K562 (cell line): ENCODE measurements at regions not wholly inside any gene's neighbourhood (a gene's known extent, or its start where the extent isn't known, plus 50 kb on each side); places are given as distances from the start of the nearest gene placed in this dataset.

Experiments
- ATAC-seq: fragments of 200-7000 bp; cut with Tn5 transposase; 3 replicates; pipeline ENCODE4 v1.9.1; 2020; ENCODE audit warnings: moderate library complexity
- BruUV-seq: library from RNA; stranded (reverse); fragments of 400-500 nt; replicated peaks from 2 replicates; lab custom pipeline; 2021; lab: Mats Ljungman, UMichigan
- CTCF ChIA-PET: fragments of 300-600 bp; formaldehyde crosslinking; extraction: SDS; loops from one replicate; lab custom pipeline; 2021; ENCODE audit warnings: low intra/inter-chr PET ratio; lab: Yijun Ruan, JAX
- POLR2A ChIA-PET: fragments of 300-600, 350-650 bp; sonication (Branson Sonifier 250); formaldehyde crosslinking; extraction: SDS; loops from one replicate; lab custom pipeline; 2021; ENCODE audit warnings: antibody characterized with exemption, inconsistent platforms; lab: Yijun Ruan, JAX
- DNase-seq, 4 experiments: peaks; one replicate each; pipeline versions ENCODE4 v3.0.0 to v3.0.0-alpha.2; 2011 to 2018; ENCODE audit warnings: low spot score in 3 of 4, mixed read lengths in 3 of 4; ENCODE audit errors: extremely low read depth in 1 of 4
- FAIRE-seq: peaks from 2 replicates; lab custom pipeline; 2011; peaks lifted over from hg19 to GRCh38; lab: Jason Lieb, UNC
- H2AFZ ChIP-seq: 2 replicates; pipeline ENCODE4 v1.6.0; 2011; ENCODE audit warnings: low read depth, low read length, control low read depth, inconsistent platforms
- H3K27ac ChIP-seq: fragments of 200-600 bp; 3 replicates; pipeline ENCODE4 v1.8.0; 2011; ENCODE audit warnings: low read depth, mild to moderate bottlenecking, control low read depth, inconsistent platforms, low read length, moderate library complexity, mixed read lengths; ENCODE audit errors: extremely low read depth
- H3K27me3 ChIP-seq, 2 experiments: fragments of 300-600 bp in 1 of 2; 2 replicates in 1 of 2; 3 replicates in 1 of 2; pipeline versions ENCODE4 v1.6.0 to v1.8.0; 2011; ENCODE audit warnings: inconsistent platforms in 2 of 2, low read length in 2 of 2, mild to moderate bottlenecking in 1 of 2, mixed read lengths in 1 of 2, moderate library complexity in 1 of 2; ENCODE audit not compliant: control insufficient read depth in 2 of 2, insufficient read depth in 2 of 2
- H3K36me3 ChIP-seq: fragments of 300-600 bp; 3 replicates; pipeline ENCODE4 v1.8.0; 2011; ENCODE audit warnings: mild to moderate bottlenecking, low read length, inconsistent platforms; ENCODE audit not compliant: control insufficient read depth, insufficient read depth
- H3K4me1 ChIP-seq, 2 experiments: fragments of 200-600 bp in 1 of 2; replicated peaks in 1 of 2; 2 replicates in 1 of 2; 3 replicates in 1 of 2; pipeline versions ENCODE4 v1.5.1 to v1.8.0; 2011; ENCODE audit warnings: inconsistent platforms in 2 of 2, low read length in 2 of 2, mild to moderate bottlenecking in 1 of 2, mixed read lengths in 1 of 2, moderate library complexity in 1 of 2; ENCODE audit not compliant: control insufficient read depth in 2 of 2, insufficient read depth in 2 of 2
- H3K4me2 ChIP-seq: 2 replicates; pipeline ENCODE4 v1.6.1; 2011; ENCODE audit warnings: low read length, control low read depth, inconsistent platforms, mixed read lengths; ENCODE audit not compliant: insufficient read depth
- H3K4me3 ChIP-seq: fragments of 200-600 bp; sonication (generic), shearing (Covaris generic); 2 replicates; pipeline ENCODE4 v1.5.1; 2016; ENCODE audit warnings: control low read depth, inconsistent platforms
- H3K79me2 ChIP-seq: fragments of 200-600 bp; 3 replicates; pipeline ENCODE4 v1.8.0; 2011; ENCODE audit warnings: low read length, inconsistent platforms; ENCODE audit not compliant: control insufficient read depth, insufficient read depth
- H3K9ac ChIP-seq, 2 experiments: 2 replicates each; pipeline versions ENCODE4 v1.6.0 to v1.6.1; 2011; ENCODE audit warnings: low read depth in 2 of 2, low read length in 2 of 2, control low read depth in 1 of 2, inconsistent platforms in 1 of 2, mild to moderate bottlenecking in 1 of 2, mixed read lengths in 1 of 2; ENCODE audit not compliant: insufficient read depth in 1 of 2
- H3K9me1 ChIP-seq: one replicate; pipeline ENCODE4 v1.6.0; 2011; ENCODE audit warnings: inconsistent platforms, mild to moderate bottlenecking, low read length, moderate library complexity; ENCODE audit not compliant: control insufficient read depth, insufficient read depth
- H3K9me3 ChIP-seq: replicated peaks from 2 replicates; pipeline ENCODE4 v1.5.1; 2011; ENCODE audit warnings: low read depth, low read length, inconsistent platforms; ENCODE audit not compliant: control insufficient read depth, insufficient read depth
- H4K20me1 ChIP-seq: replicated peaks from 2 replicates; pipeline ENCODE4 v1.6.1; 2011; ENCODE audit warnings: low read length, inconsistent platforms, mixed read lengths; ENCODE audit not compliant: control insufficient read depth, insufficient read depth
- GABPA ChIP-seq: fragments of 200-800 bp; sonication (Bioruptor generic); conservative IDR thresholded peaks from 2 replicates; pipeline ENCODE4 v1.6.1; 2016; ENCODE audit warnings: low read depth, missing genetic modification characterization, missing compliant biosample characterization
- GABPB1 ChIP-seq: sonication (generic); formaldehyde crosslinking; IDR thresholded peaks from 2 replicates; pipeline ENCODE4 v1.8.0; 2022; ENCODE audit warnings: mild to moderate bottlenecking, missing genetic modification reagents
- HMBOX1 ChIP-seq: sonication (generic); IDR thresholded peaks from 2 replicates; pipeline ENCODE4 v1.6.1; 2016
- MTA1 ChIP-seq: fragments of 450-650 bp; IDR thresholded peaks from 2 replicates; pipeline ENCODE4 v1.6.1; 2017; ENCODE audit warnings: borderline replicate concordance
- TEAD4 ChIP-seq, 2 experiments: sonication (generic) in 1 of 2; formaldehyde crosslinking in 1 of 2; IDR thresholded peaks; 2 replicates each; pipeline versions ENCODE4 v1.6.1 to v1.8.0; 2012 to 2022; ENCODE audit warnings: borderline replicate concordance in 1 of 2, inconsistent platforms in 1 of 2, low read length in 1 of 2, mild to moderate bottlenecking in 1 of 2, missing genetic modification reagents in 1 of 2
- ZBTB49 ChIP-seq: sonication (generic); formaldehyde crosslinking; IDR thresholded peaks from 2 replicates; pipeline ENCODE4 v1.8.0; 2022; ENCODE audit warnings: missing genetic modification reagents, mild to moderate bottlenecking, borderline replicate concordance
- ZNF644 ChIP-seq: fragments of 200-800 bp; sonication (Bioruptor generic); IDR thresholded peaks from 2 replicates; pipeline ENCODE4 v1.6.1; 2016; ENCODE audit warnings: low read depth, missing genetic modification characterization, missing compliant biosample characterization
- WGBS: fragments of 100-300 bp; shearing (Covaris generic); methylation state at CpG from one replicate; pipeline ENCODE4 v1.1.6; 2016; ENCODE audit warnings: low coverage, mixed read lengths; ENCODE audit not compliant: insufficient coverage; ENCODE audit errors: missing lambda C conversion rate; 5-methylcytosine and 5-hydroxymethylcytosine counted together
- in situ Hi-C: fragments of 300-500 bp; cut with MboI; formaldehyde crosslinking; loops from 4 replicates; pipeline ENCODE4 v1.15.0; 2018; ENCODE audit warnings: inconsistent platforms, mixed read lengths
- intact Hi-C: fragments of 100-400 bp; cut with micrococcal nuclease; formaldehyde crosslinking; loops from 2 replicates; pipeline ENCODE4 v1.14.2; 2022
- TF ChIP-seq, protein P1 (sequence below): fragments of 250-450 bp; sonication (Bioruptor Pico); IDR thresholded peaks from 2 replicates; pipeline ENCODE4 v1.8.0; 2021; ENCODE audit warnings: mild to moderate bottlenecking, moderate library complexity
- TF ChIP-seq, protein P2 (sequence below): sonication (generic); formaldehyde crosslinking; IDR thresholded peaks from 2 replicates; pipeline ENCODE4 v1.8.1; 2023; ENCODE audit warnings: missing genetic modification reagents, mild to moderate bottlenecking, borderline replicate concordance

- TF ChIP-seq, protein P1, sequence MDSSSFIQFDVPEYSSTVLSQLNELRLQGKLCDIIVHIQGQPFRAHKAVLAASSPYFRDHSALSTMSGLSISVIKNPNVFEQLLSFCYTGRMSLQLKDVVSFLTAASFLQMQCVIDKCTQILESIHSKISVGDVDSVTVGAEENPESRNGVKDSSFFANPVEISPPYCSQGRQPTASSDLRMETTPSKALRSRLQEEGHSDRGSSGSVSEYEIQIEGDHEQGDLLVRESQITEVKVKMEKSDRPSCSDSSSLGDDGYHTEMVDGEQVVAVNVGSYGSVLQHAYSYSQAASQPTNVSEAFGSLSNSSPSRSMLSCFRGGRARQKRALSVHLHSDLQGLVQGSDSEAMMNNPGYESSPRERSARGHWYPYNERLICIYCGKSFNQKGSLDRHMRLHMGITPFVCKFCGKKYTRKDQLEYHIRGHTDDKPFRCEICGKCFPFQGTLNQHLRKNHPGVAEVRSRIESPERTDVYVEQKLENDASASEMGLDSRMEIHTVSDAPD = no peak
- no peak for TF ChIP-seq ZNF644
- TF ChIP-seq, protein P2, sequence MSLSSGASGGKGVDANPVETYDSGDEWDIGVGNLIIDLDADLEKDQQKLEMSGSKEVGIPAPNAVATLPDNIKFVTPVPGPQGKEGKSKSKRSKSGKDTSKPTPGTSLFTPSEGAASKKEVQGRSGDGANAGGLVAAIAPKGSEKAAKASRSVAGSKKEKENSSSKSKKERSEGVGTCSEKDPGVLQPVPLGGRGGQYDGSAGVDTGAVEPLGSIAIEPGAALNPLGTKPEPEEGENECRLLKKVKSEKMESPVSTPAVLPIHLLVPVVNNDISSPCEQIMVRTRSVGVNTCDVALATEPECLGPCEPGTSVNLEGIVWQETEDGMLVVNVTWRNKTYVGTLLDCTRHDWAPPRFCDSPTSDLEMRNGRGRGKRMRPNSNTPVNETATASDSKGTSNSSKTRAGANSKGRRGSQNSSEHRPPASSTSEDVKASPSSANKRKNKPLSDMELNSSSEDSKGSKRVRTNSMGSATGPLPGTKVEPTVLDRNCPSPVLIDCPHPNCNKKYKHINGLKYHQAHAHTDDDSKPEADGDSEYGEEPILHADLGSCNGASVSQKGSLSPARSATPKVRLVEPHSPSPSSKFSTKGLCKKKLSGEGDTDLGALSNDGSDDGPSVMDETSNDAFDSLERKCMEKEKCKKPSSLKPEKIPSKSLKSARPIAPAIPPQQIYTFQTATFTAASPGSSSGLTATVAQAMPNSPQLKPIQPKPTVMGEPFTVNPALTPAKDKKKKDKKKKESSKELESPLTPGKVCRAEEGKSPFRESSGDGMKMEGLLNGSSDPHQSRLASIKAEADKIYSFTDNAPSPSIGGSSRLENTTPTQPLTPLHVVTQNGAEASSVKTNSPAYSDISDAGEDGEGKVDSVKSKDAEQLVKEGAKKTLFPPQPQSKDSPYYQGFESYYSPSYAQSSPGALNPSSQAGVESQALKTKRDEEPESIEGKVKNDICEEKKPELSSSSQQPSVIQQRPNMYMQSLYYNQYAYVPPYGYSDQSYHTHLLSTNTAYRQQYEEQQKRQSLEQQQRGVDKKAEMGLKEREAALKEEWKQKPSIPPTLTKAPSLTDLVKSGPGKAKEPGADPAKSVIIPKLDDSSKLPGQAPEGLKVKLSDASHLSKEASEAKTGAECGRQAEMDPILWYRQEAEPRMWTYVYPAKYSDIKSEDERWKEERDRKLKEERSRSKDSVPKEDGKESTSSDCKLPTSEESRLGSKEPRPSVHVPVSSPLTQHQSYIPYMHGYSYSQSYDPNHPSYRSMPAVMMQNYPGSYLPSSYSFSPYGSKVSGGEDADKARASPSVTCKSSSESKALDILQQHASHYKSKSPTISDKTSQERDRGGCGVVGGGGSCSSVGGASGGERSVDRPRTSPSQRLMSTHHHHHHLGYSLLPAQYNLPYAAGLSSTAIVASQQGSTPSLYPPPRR (CRISPR knock-in tag) = no peak
- TF ChIP-seq GABPA (tag) = no peak
- TF ChIP-seq MTA1 = no peak
- no peak for TF ChIP-seq ZBTB49
- peak; percentile 24; the same call in 1 of the 2 replicates for TF ChIP-seq TEAD4 (IDR thresholded peaks at IDR 0.05; ENCODE audit: low read length)
- no peak for TF ChIP-seq TEAD4 (CRISPR knock-in tag; IDR thresholded peaks at IDR 0.05; ENCODE audit: borderline replicate concordance)
- no peak for TF ChIP-seq GABPB1 (CRISPR knock-in tag)
- TF ChIP-seq HMBOX1 = 0 out of 2 replicates have a peak, but pooled peaks have one; percentile 41
- TF ChIP-seq, all 486 proteins: peak for 2
- no peak overlapping the region for H3K9ac ChIP-seq
- no peaks in the 10 kb centered on the region for H3K79me2 ChIP-seq
- POLR2A ChIA-PET = no interaction called here
- peak in 1 of 4 experiments; percentile 40 for DNase-seq
- H3K4me2 ChIP-seq = no peak overlapping the region
- CTCF ChIA-PET = no interaction called here
- H4K20me1 ChIP-seq = no peaks in the 10 kb centered on the region
- WGBS = 5% methylated on average over 1 of the region's 1 CpG
- intact Hi-C loops = no loop called here
- no TSS peak for BruUV-seq
- H3K4me3 ChIP-seq = no peak overlapping the region
- no peak for FAIRE-seq
- peak overlapping the region; percentile 42 for H2AFZ ChIP-seq
- peaks cover 0 to 6% of the 10 kb centered on the region in 2 experiments; a peak in 2 of 5 replicates for H3K4me1 ChIP-seq
- in situ Hi-C loops = no loop called here
- no peaks in the 10 kb centered on the region for H3K27me3 ChIP-seq
- H3K27ac ChIP-seq = no peak overlapping the region
- no peaks in the 10 kb centered on the region for H3K9me3 ChIP-seq
- H3K9me1 ChIP-seq = no peaks in the 10 kb centered on the region
- ATAC-seq = peak; percentile 45
- H3K36me3 ChIP-seq = no peaks in the 10 kb centered on the region
Measured at GRCh38 chr6:146937316-146937715, 266.9 kb upstream of the STXBP5 start.
